Fibroblast of lung (primary cell): ENCODE measurements at regions not wholly inside any gene's neighbourhood (a gene's known extent, or its start where the extent isn't known, plus 50 kb on each side); places are given as distances from the start of the nearest gene placed in this dataset.

ENCODE experiments used
- DNase-seq, 2 donors: peaks; one replicate each; pipeline versions ENCODE4 v3.0.0 to v3.0.0-alpha.2; 2010; ENCODE audit warnings: low read depth in 2 of 2
- H2AFZ ChIP-seq: 2 replicates; pipeline ENCODE4 v1.5.1; 2012; ENCODE audit warnings: low read length, control low read depth, inconsistent platforms
- H3K27ac ChIP-seq: 2 replicates; pipeline ENCODE4 v1.5.1; 2011; ENCODE audit warnings: low read length, control low read depth; ENCODE audit not compliant: insufficient read depth
- H3K27me3 ChIP-seq: 2 replicates; pipeline ENCODE4 v1.5.1; 2011; ENCODE audit warnings: mild to moderate bottlenecking, low read length; ENCODE audit not compliant: control insufficient read depth, insufficient read depth
- H3K36me3 ChIP-seq: 2 replicates; pipeline ENCODE4 v1.5.1; 2011; ENCODE audit warnings: low read length; ENCODE audit not compliant: control insufficient read depth, insufficient read depth
- H3K4me1 ChIP-seq: 2 replicates; pipeline ENCODE4 v1.5.1; 2011; ENCODE audit warnings: low read length; ENCODE audit not compliant: control insufficient read depth, insufficient read depth; ENCODE audit errors: extremely low read depth
- H3K4me2 ChIP-seq: 2 replicates; pipeline ENCODE4 v1.5.1; 2011; ENCODE audit warnings: low read length, control low read depth; ENCODE audit not compliant: insufficient read depth; ENCODE audit errors: extremely low read depth
- H3K4me3 ChIP-seq, 4 experiments: fragments of 200-600 bp in 1 of 4; sonication (generic) in 1 of 4; replicated peaks in 1 of 4; 2 replicates each; pipeline ENCODE4 v1.5.1; 2011 to 2016; ENCODE audit warnings: low read length in 4 of 4, low read depth in 3 of 4, mild to moderate bottlenecking in 3 of 4, control low read depth in 2 of 4, inconsistent platforms in 1 of 4, mixed read lengths in 1 of 4; ENCODE audit not compliant: insufficient read depth in 1 of 4; ENCODE audit errors: control extremely low read depth in 1 of 4
- H3K79me2 ChIP-seq: 2 replicates; pipeline ENCODE4 v1.5.1; 2012; ENCODE audit warnings: mild to moderate bottlenecking, low read length, inconsistent platforms; ENCODE audit not compliant: control insufficient read depth, insufficient read depth
- H3K9ac ChIP-seq: 2 replicates; pipeline ENCODE4 v1.5.1; 2011; ENCODE audit warnings: mild to moderate bottlenecking, low read length, control low read depth; ENCODE audit not compliant: insufficient read depth
- H3K9me3 ChIP-seq: 2 replicates; pipeline ENCODE4 v1.5.1; 2012; ENCODE audit warnings: low read depth, low read length; ENCODE audit not compliant: control insufficient read depth, insufficient read depth
- H4K20me1 ChIP-seq: 2 replicates; pipeline ENCODE4 v1.5.1; 2011; ENCODE audit warnings: low read length; ENCODE audit not compliant: control insufficient read depth, insufficient read depth; ENCODE audit errors: extremely low read depth
- EZH2 ChIP-seq: IDR thresholded peaks from 2 replicates; pipeline ENCODE4 v1.5.1; 2012; ENCODE audit warnings: low read length, control low read depth, mild to moderate bottlenecking; ENCODE audit errors: missing control alignments
- TF ChIP-seq, protein P1 (sequence below), 2 donors: IDR thresholded peaks in 1 of 2; conservative IDR thresholded peaks in 1 of 2; 1 replicate in 1 of 2; 2 replicates in 1 of 2; pipeline ENCODE4 v1.5.1; 2011 to 2012; ENCODE audit warnings: low read length in 2 of 2, control low read depth in 1 of 2, inconsistent platforms in 1 of 2, low read depth in 1 of 2, mild to moderate bottlenecking in 1 of 2

GRCh38 chr2:216260629-216261028, 111.7 kb downstream of the MARCHF4 start:
- Histone ChIP-seq H4K20me1 (no peaks in the 10 kb centered on the region), H3K27me3 (no peaks in the 10 kb centered on the region), H3K4me1 (no peaks in the 10 kb centered on the region), H3K9ac (no peak overlapping the region), H3K36me3 (peaks cover 2% of the 10 kb centered on the region), H3K79me2 (no peaks in the 10 kb centered on the region), H2AFZ (no peak overlapping the region), H3K4me2 (no peak overlapping the region), H3K27ac (no peak overlapping the region), H3K9me3 (no peaks in the 10 kb centered on the region), H3K4me3 (no peak overlapping the region)
- no peak for TF ChIP-seq EZH2
- TF ChIP-seq, protein P1, sequence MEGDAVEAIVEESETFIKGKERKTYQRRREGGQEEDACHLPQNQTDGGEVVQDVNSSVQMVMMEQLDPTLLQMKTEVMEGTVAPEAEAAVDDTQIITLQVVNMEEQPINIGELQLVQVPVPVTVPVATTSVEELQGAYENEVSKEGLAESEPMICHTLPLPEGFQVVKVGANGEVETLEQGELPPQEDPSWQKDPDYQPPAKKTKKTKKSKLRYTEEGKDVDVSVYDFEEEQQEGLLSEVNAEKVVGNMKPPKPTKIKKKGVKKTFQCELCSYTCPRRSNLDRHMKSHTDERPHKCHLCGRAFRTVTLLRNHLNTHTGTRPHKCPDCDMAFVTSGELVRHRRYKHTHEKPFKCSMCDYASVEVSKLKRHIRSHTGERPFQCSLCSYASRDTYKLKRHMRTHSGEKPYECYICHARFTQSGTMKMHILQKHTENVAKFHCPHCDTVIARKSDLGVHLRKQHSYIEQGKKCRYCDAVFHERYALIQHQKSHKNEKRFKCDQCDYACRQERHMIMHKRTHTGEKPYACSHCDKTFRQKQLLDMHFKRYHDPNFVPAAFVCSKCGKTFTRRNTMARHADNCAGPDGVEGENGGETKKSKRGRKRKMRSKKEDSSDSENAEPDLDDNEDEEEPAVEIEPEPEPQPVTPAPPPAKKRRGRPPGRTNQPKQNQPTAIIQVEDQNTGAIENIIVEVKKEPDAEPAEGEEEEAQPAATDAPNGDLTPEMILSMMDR (conservative IDR thresholded peaks at IDR 0.05 in 1 of 2, IDR thresholded peaks at IDR 0.05 in 1 of 2; ENCODE audit: low read depth in 1 of 2, low read length in 2 of 2) = no peak
- no peak for DNase-seq

- no peaks in the 10 kb centered on the region for H3K4me1 ChIP-seq
- TF ChIP-seq, protein P1 (conservative IDR thresholded peaks at IDR 0.05 in 1 of 2, IDR thresholded peaks at IDR 0.05 in 1 of 2; ENCODE audit: low read depth in 1 of 2, low read length in 2 of 2) = no peak
- no peak for TF ChIP-seq EZH2
Measured at GRCh38 chr2:216259081-216259480, 113.2 kb downstream of the MARCHF4 start.

GRCh38 chr2:216257089-216257488, 115.2 kb downstream of the MARCHF4 start:
- H3K36me3 ChIP-seq = peaks cover 2% of the 10 kb centered on the region
- H3K9me3 ChIP-seq = no peaks in the 10 kb centered on the region
- H3K4me2 ChIP-seq = no peak overlapping the region
- no peak overlapping the region for H2AFZ ChIP-seq
- H3K4me3 ChIP-seq = no peak overlapping the region
- no peaks in the 10 kb centered on the region for H3K79me2 ChIP-seq
- no peak overlapping the region for H3K27ac ChIP-seq
- TF ChIP-seq EZH2 = no peak
- TF ChIP-seq, protein P1 (conservative IDR thresholded peaks at IDR 0.05 in 1 of 2, IDR thresholded peaks at IDR 0.05 in 1 of 2; ENCODE audit: low read depth in 1 of 2, low read length in 2 of 2) = no peak
- no peaks in the 10 kb centered on the region for H3K27me3 ChIP-seq
- DNase-seq = no peak
- H4K20me1 ChIP-seq = no peaks in the 10 kb centered on the region
- H3K4me1 ChIP-seq = no peaks in the 10 kb centered on the region
- no peak overlapping the region for H3K9ac ChIP-seq

More at GRCh38 chr2:216259081-216259480, 113.2 kb downstream of the MARCHF4 start:
- Histone ChIP-seq H3K4me3 (no peak overlapping the region), H3K9me3 (no peaks in the 10 kb centered on the region), H2AFZ (no peak overlapping the region), H3K36me3 (peaks cover 2% of the 10 kb centered on the region), H4K20me1 (no peaks in the 10 kb centered on the region), H3K4me2 (no peak overlapping the region), H3K27ac (no peak overlapping the region), H3K27me3 (no peaks in the 10 kb centered on the region), H3K79me2 (no peaks in the 10 kb centered on the region), H3K9ac (no peak overlapping the region)
- DNase-seq = no peak
